ENCODE measurements at regions not wholly inside any gene's neighbourhood (a gene's known extent, or its start where the extent isn't known, plus 50 kb on each side); places are given as distances from the start of the nearest gene placed in this dataset.

DNA sequence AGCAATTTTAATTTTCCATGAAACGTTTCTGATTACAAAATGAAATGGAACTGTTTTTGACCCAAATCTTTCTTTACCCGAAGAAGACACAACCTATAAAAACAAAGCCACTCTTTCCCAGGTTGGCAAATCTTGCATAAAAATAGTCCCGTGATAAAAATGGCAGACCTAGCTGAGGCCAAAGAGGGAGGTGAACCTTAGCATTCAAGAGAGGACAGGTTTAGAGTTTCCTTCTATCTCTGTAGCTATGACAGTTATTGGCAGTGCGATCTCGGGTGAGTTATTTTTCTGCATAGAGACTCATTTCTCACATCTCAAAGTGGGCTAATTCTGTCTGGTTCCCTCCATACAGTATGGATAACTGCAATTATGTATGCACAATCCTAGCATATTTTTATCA, 241.4 kb downstream of the MAP2K6 start:
- no peak overlapping the region for H3K4me3 ChIP-seq (ENCODE audit: low read depth, low read length)
- H3K4me1 ChIP-seq = no peaks in the 10 kb centered on the region
- TF ChIP-seq, protein P1, sequence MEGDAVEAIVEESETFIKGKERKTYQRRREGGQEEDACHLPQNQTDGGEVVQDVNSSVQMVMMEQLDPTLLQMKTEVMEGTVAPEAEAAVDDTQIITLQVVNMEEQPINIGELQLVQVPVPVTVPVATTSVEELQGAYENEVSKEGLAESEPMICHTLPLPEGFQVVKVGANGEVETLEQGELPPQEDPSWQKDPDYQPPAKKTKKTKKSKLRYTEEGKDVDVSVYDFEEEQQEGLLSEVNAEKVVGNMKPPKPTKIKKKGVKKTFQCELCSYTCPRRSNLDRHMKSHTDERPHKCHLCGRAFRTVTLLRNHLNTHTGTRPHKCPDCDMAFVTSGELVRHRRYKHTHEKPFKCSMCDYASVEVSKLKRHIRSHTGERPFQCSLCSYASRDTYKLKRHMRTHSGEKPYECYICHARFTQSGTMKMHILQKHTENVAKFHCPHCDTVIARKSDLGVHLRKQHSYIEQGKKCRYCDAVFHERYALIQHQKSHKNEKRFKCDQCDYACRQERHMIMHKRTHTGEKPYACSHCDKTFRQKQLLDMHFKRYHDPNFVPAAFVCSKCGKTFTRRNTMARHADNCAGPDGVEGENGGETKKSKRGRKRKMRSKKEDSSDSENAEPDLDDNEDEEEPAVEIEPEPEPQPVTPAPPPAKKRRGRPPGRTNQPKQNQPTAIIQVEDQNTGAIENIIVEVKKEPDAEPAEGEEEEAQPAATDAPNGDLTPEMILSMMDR (IDR thresholded peaks at IDR 0.05) = no peak
- no peak overlapping the region for H2AFZ ChIP-seq
- no peak overlapping the region for H3K9ac ChIP-seq
- no peaks in the 10 kb centered on the region for H3K9me3 ChIP-seq (ENCODE audit: control insufficient read depth, low read length)
- H3K4me2 ChIP-seq (ENCODE audit: low read length) = no peak overlapping the region
- no peaks in the 10 kb centered on the region for H3K27me3 ChIP-seq (ENCODE audit: control insufficient read depth, insufficient read depth, low read length)
- H3K36me3 ChIP-seq (ENCODE audit: control insufficient read depth, insufficient read depth, low read length) = no peaks in the 10 kb centered on the region
- no peaks in the 10 kb centered on the region for H3K79me2 ChIP-seq
- H3K27ac ChIP-seq = no peak overlapping the region

DNA sequence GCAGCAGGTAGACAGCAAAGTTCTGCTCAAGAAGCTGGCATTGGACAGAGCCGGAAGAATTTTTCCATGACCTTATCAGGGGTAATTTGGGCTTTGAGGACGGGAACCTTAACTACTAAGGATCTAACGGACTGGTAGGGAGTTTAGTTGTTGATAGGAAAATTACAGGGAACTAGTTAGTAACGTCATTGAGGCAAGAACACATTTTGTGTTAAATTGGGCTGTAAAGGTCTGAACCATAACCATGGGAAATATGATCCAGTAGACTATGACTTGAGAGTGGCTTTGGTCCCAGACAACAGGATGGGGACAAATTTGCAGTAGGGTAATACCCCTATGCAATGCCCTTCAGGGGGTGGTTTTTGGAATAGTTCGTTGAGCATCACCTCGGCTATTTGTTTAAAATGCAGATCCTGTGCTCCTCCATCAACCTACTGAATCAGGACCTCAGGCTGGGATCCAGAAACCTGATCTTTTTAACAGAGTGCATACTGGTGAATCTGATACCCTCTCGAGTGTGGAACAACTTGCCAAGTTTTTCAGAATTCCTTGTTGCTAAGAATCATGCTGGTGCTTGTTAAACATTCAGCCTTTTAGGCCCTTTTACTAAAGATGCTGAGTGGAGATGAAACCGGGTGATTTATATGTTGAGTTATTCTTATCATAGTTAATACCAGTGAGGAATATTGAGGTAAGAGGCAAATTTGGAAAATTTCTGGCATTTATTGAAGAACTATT, 255.1 kb downstream of the MAP2K6 start:
- Histone ChIP-seq H2AFZ (no peak overlapping the region), H3K27ac (no peak overlapping the region), H3K4me3 (ENCODE audit: low read depth, low read length) (no peak overlapping the region), H3K4me2 (ENCODE audit: low read length) (no peak overlapping the region), H3K36me3 (ENCODE audit: control insufficient read depth, insufficient read depth, low read length) (no peaks in the 10 kb centered on the region), H3K79me2 (no peaks in the 10 kb centered on the region), H3K9ac (no peak overlapping the region), H3K27me3 (ENCODE audit: control insufficient read depth, insufficient read depth, low read length) (no peaks in the 10 kb centered on the region), H3K9me3 (ENCODE audit: control insufficient read depth, low read length) (no peaks in the 10 kb centered on the region), H3K4me1 (no peaks in the 10 kb centered on the region)
- TF ChIP-seq, protein P1 (IDR thresholded peaks at IDR 0.05) = no peak

GRCh38 chr17:69672924-69673323, 258.4 kb downstream of the MAP2K6 start:
- Histone ChIP-seq H3K27ac (no peak overlapping the region), H3K36me3 (ENCODE audit: control insufficient read depth, insufficient read depth, low read length) (no peaks in the 10 kb centered on the region), H3K27me3 (ENCODE audit: control insufficient read depth, insufficient read depth, low read length) (no peaks in the 10 kb centered on the region), H3K9me3 (ENCODE audit: control insufficient read depth, low read length) (no peaks in the 10 kb centered on the region), H3K4me1 (no peaks in the 10 kb centered on the region), H3K4me2 (ENCODE audit: low read length) (no peak overlapping the region), H3K4me3 (ENCODE audit: low read depth, low read length) (no peak overlapping the region), H3K9ac (no peak overlapping the region), H3K79me2 (no peaks in the 10 kb centered on the region), H2AFZ (no peak overlapping the region)
- TF ChIP-seq, protein P1 (IDR thresholded peaks at IDR 0.05) = no peak

- Histone ChIP-seq H3K9ac (no peak overlapping the region), H3K9me3 (ENCODE audit: control insufficient read depth, low read length) (no peaks in the 10 kb centered on the region), H3K79me2 (no peaks in the 10 kb centered on the region), H2AFZ (no peak overlapping the region), H3K27me3 (ENCODE audit: control insufficient read depth, insufficient read depth, low read length) (no peaks in the 10 kb centered on the region), H3K4me2 (ENCODE audit: low read length) (no peak overlapping the region), H3K36me3 (ENCODE audit: control insufficient read depth, insufficient read depth, low read length) (no peaks in the 10 kb centered on the region), H3K27ac (no peak overlapping the region), H3K4me3 (ENCODE audit: low read depth, low read length) (no peak overlapping the region), H3K4me1 (no peaks in the 10 kb centered on the region)
- TF ChIP-seq, protein P1 (IDR thresholded peaks at IDR 0.05) = no peak
Observed at GRCh38 chr17:69677130-69677529, 262.6 kb downstream of the MAP2K6 start.

DNA sequence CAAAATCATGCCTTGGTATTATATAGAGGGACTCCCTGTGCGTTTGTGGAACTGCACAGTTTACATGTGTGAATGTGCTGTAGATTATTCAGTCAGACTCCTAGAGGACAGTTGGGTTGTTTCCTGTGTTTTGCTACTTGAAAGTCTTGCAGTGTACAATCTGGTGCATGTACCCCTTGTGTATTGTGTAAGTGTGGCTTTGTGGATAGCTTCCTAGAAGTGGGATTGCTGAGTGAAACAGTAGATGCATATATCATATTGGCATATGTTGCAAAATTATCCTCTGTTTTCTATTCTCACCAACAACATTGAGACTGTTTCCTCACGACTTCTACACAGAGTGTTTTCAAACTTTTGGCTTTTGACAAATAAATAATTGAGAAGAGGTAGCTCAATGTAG, 263.7 kb downstream of the MAP2K6 start:
- no peak overlapping the region for H3K4me3 ChIP-seq (ENCODE audit: low read depth, low read length)
- H3K4me1 ChIP-seq = no peaks in the 10 kb centered on the region
- no peak overlapping the region for H3K9ac ChIP-seq
- TF ChIP-seq, protein P1 (IDR thresholded peaks at IDR 0.05) = no peak
- H3K79me2 ChIP-seq = no peaks in the 10 kb centered on the region
- H3K9me3 ChIP-seq (ENCODE audit: control insufficient read depth, low read length) = no peaks in the 10 kb centered on the region
- H3K27ac ChIP-seq = no peak overlapping the region
- H3K4me2 ChIP-seq (ENCODE audit: low read length) = no peak overlapping the region
- H3K36me3 ChIP-seq (ENCODE audit: control insufficient read depth, insufficient read depth, low read length) = no peaks in the 10 kb centered on the region
- no peaks in the 10 kb centered on the region for H3K27me3 ChIP-seq (ENCODE audit: control insufficient read depth, insufficient read depth, low read length)
- H2AFZ ChIP-seq = no peak overlapping the region
